ENCODE measurements at regions not wholly inside any gene's neighbourhood (a gene's known extent, or its start where the extent isn't known, plus 50 kb on each side); places are given as distances from the start of the nearest gene placed in this dataset.
"Not testable (repeated sequence)": the region's sequence is repeated elsewhere in the genome, so short reads cannot be mapped to it uniquely, and the experiment has no call there.

DNA sequence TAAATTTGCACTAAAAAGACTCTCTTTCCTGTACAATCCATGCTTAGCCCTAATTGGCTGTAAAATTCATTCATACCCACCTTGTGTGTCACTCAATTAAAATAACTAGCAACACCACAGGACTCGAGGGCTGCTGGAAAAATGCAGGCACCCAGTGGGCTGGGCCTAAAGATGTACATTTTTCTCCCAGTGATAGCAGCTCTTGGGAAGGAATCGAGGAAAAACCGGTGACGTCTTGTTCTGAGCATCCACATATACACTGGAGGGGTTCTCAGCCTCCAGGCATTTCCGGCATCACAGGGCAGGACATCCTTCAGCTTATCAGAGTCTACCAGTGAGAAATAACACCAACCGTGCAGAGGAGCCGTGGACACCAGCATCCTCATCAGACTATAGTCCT is 85.8 kb upstream of the PITRM1 start:
- Mint-ChIP-seq H3K27ac (no peak overlapping the region), H3K27me3 (peaks cover 12% of the 10 kb centered on the region), H3K4me1 (ENCODE audit: low read depth) (peaks cover 2% of the 10 kb centered on the region), H3K36me3 (ENCODE audit: insufficient read depth) (no peaks in the 10 kb centered on the region), H3K9me3 (ENCODE audit: low read depth) (peaks cover 5% of the 10 kb centered on the region), H3K4me3 (ENCODE audit: low read depth) (no peak overlapping the region)
- no peak for TF ChIP-seq CTCF (IDR thresholded peaks at IDR 0.05; ENCODE audit: unreplicated experiment)
- no peak for DNase-seq (ENCODE audit: low spot score, unreplicated experiment)

DNA sequence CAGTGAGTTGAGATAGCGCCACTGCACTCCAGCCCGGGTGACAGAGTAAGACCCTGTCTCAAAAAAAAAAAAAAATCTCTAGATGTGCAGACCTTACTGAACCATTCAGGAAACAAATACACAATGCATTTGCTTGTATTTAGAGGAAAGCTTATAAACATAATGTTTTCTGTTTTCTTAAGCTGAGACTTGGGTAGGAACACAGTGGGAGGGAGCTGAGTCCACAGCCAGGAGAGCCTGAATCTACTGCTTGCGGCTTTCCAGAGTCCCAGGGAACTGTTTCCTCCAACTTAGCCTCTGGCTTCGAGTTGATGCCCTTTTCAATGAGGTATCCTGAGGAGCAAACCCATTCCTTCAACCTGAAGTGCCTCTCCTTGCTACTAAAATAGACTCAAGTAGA is 83.0 kb upstream of the PITRM1 start:
- Mint-ChIP-seq H3K4me1 (ENCODE audit: low read depth) (peaks cover under 1% of the 10 kb centered on the region), H3K27ac (no peak overlapping the region), H3K9me3 (ENCODE audit: low read depth) (no peaks in the 10 kb centered on the region), H3K27me3 (peaks cover 17% of the 10 kb centered on the region), H3K4me3 (ENCODE audit: low read depth) (no peak overlapping the region), H3K36me3 (ENCODE audit: insufficient read depth) (no peaks in the 10 kb centered on the region)
- DNase-seq (ENCODE audit: low spot score, unreplicated experiment): no peak
- no peak for TF ChIP-seq CTCF (IDR thresholded peaks at IDR 0.05; ENCODE audit: unreplicated experiment)

GRCh38 chr10:3255075-3255474 is 82.5 kb upstream of the PITRM1 start:
- Mint-ChIP-seq H3K27me3 (peaks cover 17% of the 10 kb centered on the region), H3K27ac (no peak overlapping the region), H3K36me3 (ENCODE audit: insufficient read depth) (no peaks in the 10 kb centered on the region), H3K4me3 (ENCODE audit: low read depth) (no peak overlapping the region), H3K4me1 (ENCODE audit: low read depth) (no peaks in the 10 kb centered on the region), H3K9me3 (ENCODE audit: low read depth) (no peaks in the 10 kb centered on the region)
- DNase-seq (ENCODE audit: low spot score, unreplicated experiment): no peak
- no peak for TF ChIP-seq CTCF (IDR thresholded peaks at IDR 0.05; ENCODE audit: unreplicated experiment)

DNA sequence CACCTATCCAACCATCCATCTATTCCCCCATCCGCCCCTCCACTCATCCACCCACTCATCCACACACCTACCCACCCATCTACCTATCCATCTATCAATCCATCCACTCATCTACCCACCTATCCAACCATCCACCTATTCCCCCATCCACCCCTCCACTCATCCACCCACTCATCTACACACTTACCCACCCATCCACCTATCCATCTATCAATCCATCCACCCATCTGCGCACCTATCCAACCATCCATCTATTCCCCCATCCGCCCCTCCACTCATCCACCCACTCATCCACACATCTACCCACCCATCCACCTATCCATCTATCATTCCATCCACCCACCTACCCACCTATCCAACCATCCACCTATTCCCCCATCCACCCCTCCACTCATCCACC is 81.4 kb upstream of the PITRM1 start:
- not testable (repeated sequence) for H3K36me3 Mint-ChIP-seq (ENCODE audit: insufficient read depth); H3K4me3 Mint-ChIP-seq (ENCODE audit: low read depth); DNase-seq (ENCODE audit: low spot score, unreplicated experiment); H3K27ac Mint-ChIP-seq; H3K9me3 Mint-ChIP-seq (ENCODE audit: low read depth); H3K4me1 Mint-ChIP-seq (ENCODE audit: low read depth)
- H3K27me3 Mint-ChIP-seq: peaks cover 17% of the 10 kb centered on the region

DNA sequence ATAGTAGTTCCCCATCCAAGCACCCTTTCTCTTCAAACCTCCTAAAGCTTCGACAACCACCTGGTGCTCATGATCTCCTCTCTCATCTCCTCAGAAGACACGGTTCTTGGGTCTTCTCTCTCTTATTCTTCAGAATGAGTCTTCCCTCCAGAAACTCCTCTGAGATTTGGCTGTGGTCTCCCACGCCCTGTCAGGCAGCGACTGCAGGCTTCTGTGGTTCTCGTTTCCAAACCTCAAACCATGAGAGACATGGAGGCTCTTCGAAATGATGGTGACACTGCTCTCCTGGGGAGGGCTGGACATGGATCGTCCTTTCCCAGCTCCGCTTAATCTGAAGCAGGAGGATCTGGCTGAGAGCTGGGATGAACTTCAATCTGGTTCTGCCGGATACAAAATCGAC is 78.6 kb upstream of the PITRM1 start:
- H3K36me3 Mint-ChIP-seq (ENCODE audit: insufficient read depth): no peaks in the 10 kb centered on the region
- H3K4me3 Mint-ChIP-seq (ENCODE audit: low read depth): no peak overlapping the region
- DNase-seq (ENCODE audit: low spot score, unreplicated experiment): no peak
- H3K4me1 Mint-ChIP-seq (ENCODE audit: low read depth): peaks cover 4% of the 10 kb centered on the region
- H3K27me3 Mint-ChIP-seq: peaks cover 11% of the 10 kb centered on the region
- H3K27ac Mint-ChIP-seq: no peak overlapping the region
- no peak for TF ChIP-seq CTCF (IDR thresholded peaks at IDR 0.05; ENCODE audit: unreplicated experiment)
- no peaks in the 10 kb centered on the region for H3K9me3 Mint-ChIP-seq (ENCODE audit: low read depth)

DNA sequence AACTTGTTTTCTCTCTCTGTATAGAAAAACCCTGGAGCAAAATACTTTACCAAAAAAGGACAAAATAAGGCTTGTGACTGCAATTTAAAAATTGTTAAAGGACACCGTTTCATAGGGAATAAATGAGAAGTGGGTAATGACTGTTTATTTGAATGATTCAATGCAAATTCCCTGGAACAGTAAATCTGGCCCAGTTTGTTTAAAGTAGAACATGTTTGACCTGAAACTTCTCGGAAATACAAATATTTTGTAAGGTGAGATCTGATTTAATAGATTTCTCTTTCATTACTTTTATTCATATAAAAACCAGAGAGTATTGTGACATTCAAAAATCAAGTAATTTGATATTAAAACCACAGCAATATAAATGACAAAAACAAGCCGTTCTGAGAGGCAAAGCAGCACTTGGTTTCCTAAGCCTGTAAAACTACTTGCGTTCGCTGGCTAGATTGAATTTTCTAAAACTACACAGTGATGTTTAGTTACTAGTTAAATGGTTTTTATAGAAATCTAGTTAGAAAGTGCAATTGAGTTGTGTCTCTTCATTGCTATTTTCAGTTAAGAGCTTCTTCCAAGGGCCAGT is 76.8 kb upstream of the PITRM1 start:
- no peak overlapping the region for H3K27ac Mint-ChIP-seq

More for the DNA sequence above, 76.8 kb upstream of the PITRM1 start:
- Mint-ChIP-seq H3K4me3 (ENCODE audit: low read depth) (no peak overlapping the region), H3K4me1 (ENCODE audit: low read depth) (peaks cover 4% of the 10 kb centered on the region), H3K36me3 (ENCODE audit: insufficient read depth) (no peaks in the 10 kb centered on the region), H3K27me3 (peaks cover 11% of the 10 kb centered on the region), H3K9me3 (ENCODE audit: low read depth) (no peaks in the 10 kb centered on the region)
- TF ChIP-seq CTCF (IDR thresholded peaks at IDR 0.05; ENCODE audit: unreplicated experiment): no peak
- DNase-seq (ENCODE audit: low spot score, unreplicated experiment): no peak
